ENCODE measurements at regions not wholly inside any gene's neighbourhood (a gene's known extent, or its start where the extent isn't known, plus 50 kb on each side); places are given as distances from the start of the nearest gene placed in this dataset.

DNA sequence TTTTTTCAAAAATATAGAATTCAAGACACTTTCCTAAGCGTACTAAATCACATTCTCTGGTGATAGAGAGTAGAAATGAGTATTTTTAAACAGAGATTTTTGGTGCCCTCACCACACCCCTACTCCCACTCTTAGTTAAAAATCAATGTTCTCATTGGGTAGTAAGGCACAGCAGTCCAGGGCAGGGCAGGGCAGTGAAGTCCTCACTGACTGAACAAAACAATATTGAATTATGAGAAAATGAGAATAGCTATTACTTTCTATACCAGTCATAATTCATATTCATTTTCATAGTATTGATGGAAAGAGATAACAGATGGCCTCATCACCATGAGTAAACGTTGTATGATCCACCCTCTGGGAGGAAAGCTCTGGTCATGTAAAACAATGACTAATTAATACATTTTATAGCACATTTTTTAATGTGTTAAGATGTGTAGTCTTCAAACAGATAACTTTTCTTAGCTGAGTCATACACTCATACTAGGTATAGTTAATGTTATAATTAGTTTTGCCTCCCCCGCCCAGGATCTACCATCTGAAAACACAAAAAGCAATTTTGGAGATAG, 686.1 kb downstream of the KCNJ3 start:
- no peak overlapping the region for H3K18ac ChIP-seq (ENCODE audit: insufficient read length, low read depth, low read length)
- no peak overlapping the region for H2BK12ac ChIP-seq (ENCODE audit: insufficient read length, low read depth, low read length)
- H3K27me3 Mint-ChIP-seq (ENCODE audit: low read depth) = no peaks in the 10 kb centered on the region
- peaks cover 0 to 2% of the 10 kb centered on the region in 2 experiments; a peak in 2 of 4 replicates for H3K4me1 Mint-ChIP-seq
- no peaks in the 10 kb centered on the region for H3K27me3 ChIP-seq (ENCODE audit: insufficient read depth, low read length)
- H3K27ac ChIP-seq (ENCODE audit: insufficient read length, low read depth, low read length) = no peak overlapping the region
- H4K8ac ChIP-seq (replicated peaks; ENCODE audit: insufficient read length, low read depth, low read length) = no peak overlapping the region
- H3K4ac ChIP-seq (ENCODE audit: low read depth, low read length) = no peak overlapping the region
- H4K5ac ChIP-seq (ENCODE audit: insufficient read length, low read depth, low read length) = no peak overlapping the region
- no peaks in the 10 kb centered on the region for H3K9me3 Mint-ChIP-seq
- H2AFZ ChIP-seq (ENCODE audit: low read length) = no peak overlapping the region
- no peaks in the 10 kb centered on the region for H3K79me2 ChIP-seq (ENCODE audit: insufficient read depth, low read length)
- no peak overlapping the region for H3K14ac ChIP-seq (ENCODE audit: insufficient read depth, low read length)
- no peaks in the 10 kb centered on the region for H3K36me3 Mint-ChIP-seq (ENCODE audit: insufficient read depth in 1 of 3, low read depth in 3 of 3)
- H4K91ac ChIP-seq (ENCODE audit: insufficient read length, low read depth, low read length) = no peak overlapping the region
- no peak overlapping the region for H3K23ac ChIP-seq (ENCODE audit: insufficient read length, low read depth, low read length)
- TF ChIP-seq, protein P1, sequence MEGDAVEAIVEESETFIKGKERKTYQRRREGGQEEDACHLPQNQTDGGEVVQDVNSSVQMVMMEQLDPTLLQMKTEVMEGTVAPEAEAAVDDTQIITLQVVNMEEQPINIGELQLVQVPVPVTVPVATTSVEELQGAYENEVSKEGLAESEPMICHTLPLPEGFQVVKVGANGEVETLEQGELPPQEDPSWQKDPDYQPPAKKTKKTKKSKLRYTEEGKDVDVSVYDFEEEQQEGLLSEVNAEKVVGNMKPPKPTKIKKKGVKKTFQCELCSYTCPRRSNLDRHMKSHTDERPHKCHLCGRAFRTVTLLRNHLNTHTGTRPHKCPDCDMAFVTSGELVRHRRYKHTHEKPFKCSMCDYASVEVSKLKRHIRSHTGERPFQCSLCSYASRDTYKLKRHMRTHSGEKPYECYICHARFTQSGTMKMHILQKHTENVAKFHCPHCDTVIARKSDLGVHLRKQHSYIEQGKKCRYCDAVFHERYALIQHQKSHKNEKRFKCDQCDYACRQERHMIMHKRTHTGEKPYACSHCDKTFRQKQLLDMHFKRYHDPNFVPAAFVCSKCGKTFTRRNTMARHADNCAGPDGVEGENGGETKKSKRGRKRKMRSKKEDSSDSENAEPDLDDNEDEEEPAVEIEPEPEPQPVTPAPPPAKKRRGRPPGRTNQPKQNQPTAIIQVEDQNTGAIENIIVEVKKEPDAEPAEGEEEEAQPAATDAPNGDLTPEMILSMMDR (conservative IDR thresholded peaks at IDR 0.05) = no peak
- DNase-seq = no peak
- H3K9ac ChIP-seq (ENCODE audit: extremely low read depth, insufficient read length, low read length) = no peak overlapping the region
- no peaks in the 10 kb centered on the region for H3K4me1 ChIP-seq (ENCODE audit: insufficient read depth, low read length)
- no peak overlapping the region for H3K4me2 ChIP-seq (ENCODE audit: insufficient read depth, insufficient read length, low read length)
- no peak overlapping the region for H3K56ac ChIP-seq (ENCODE audit: insufficient read length, low read depth, low read length)
- H3K9me3 ChIP-seq (ENCODE audit: control insufficient read depth, low read depth, low read length) = no peaks in the 10 kb centered on the region
- H2BK120ac ChIP-seq (ENCODE audit: low read depth, low read length, poor library complexity, severe bottlenecking) = no peak overlapping the region
- no peak overlapping the region for H2BK15ac ChIP-seq (ENCODE audit: low read depth, low read length)
- H4K20me1 ChIP-seq (ENCODE audit: control insufficient read depth, insufficient read depth, insufficient read length) = no peaks in the 10 kb centered on the region
- no peak overlapping the region for H3K27ac Mint-ChIP-seq
- no peak overlapping the region for H3K4me3 Mint-ChIP-seq
- no peak overlapping the region for H2BK20ac ChIP-seq (ENCODE audit: low read depth, low read length, poor library complexity, severe bottlenecking)
- H2BK5ac ChIP-seq (ENCODE audit: insufficient read length, low read length) = no peak overlapping the region
- no peaks in the 10 kb centered on the region for H3K23me2 ChIP-seq (ENCODE audit: insufficient read length, low read depth, low read length, poor library complexity, severe bottlenecking)
- H2AK5ac ChIP-seq (ENCODE audit: insufficient read length, low read length) = no peak overlapping the region
- no peaks in the 10 kb centered on the region for H3K79me1 ChIP-seq (ENCODE audit: insufficient read depth, low read depth, low read length, poor library complexity, severe bottlenecking)
- no CpG with 5 or more reads among the region's 3 CpGs for WGBS (ENCODE audit: extremely low coverage, insufficient read length, low lambda C conversion rate)
- no peak overlapping the region for H3T11ph ChIP-seq (ENCODE audit: low read length)

All from H9 (cell line).